OCI-LY1 (cell line): ENCODE measurements at regions not wholly inside any gene's neighbourhood (a gene's known extent, or its start where the extent isn't known, plus 50 kb on each side); places are given as distances from the start of the nearest gene placed in this dataset.
"Not testable (repeated sequence)": the region's sequence is repeated elsewhere in the genome, so short reads cannot be mapped to it uniquely, and the experiment has no call there.

Source experiments
- EZH2 ChIP-seq: fragments of 200-600 bp; sonication (generic), shearing (Covaris generic); IDR thresholded peaks from 2 replicates; pipeline ENCODE4 v1.8.0; 2017; ENCODE audit warnings: borderline replicate concordance, mixed run types, mild to moderate bottlenecking, antibody characterized with exemption, low read length, moderate library complexity, mixed read lengths
- TF ChIP-seq, protein P1 (sequence below): fragments of 200-600 bp; sonication (generic), shearing (Covaris generic); IDR thresholded peaks from 2 replicates; pipeline ENCODE4 v1.5.1; 2017; ENCODE audit warnings: mild to moderate bottlenecking, antibody characterized with exemption, low read length, moderate library complexity, mixed read lengths

DNA sequence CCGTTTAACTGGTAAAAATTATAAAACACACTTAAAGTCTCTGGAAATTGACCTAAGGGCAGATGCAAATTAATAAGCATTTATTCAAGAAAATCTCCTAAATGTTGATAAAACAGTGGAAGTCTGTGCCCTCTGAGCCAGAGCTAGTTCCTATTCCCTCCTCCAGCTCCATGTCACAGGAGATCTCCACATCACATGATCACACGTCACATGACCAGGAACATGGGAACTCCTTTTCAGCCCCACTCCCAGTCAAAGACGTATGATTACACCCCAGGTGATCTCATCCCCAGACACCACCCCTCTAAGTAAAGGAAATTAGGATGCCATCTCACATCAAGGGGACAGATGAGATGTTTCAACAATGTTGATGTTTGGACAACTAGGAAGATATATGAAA is 237.7 kb upstream of the FRG1 start:
- not testable (repeated sequence) for TF ChIP-seq EZH2
- TF ChIP-seq, protein P1, sequence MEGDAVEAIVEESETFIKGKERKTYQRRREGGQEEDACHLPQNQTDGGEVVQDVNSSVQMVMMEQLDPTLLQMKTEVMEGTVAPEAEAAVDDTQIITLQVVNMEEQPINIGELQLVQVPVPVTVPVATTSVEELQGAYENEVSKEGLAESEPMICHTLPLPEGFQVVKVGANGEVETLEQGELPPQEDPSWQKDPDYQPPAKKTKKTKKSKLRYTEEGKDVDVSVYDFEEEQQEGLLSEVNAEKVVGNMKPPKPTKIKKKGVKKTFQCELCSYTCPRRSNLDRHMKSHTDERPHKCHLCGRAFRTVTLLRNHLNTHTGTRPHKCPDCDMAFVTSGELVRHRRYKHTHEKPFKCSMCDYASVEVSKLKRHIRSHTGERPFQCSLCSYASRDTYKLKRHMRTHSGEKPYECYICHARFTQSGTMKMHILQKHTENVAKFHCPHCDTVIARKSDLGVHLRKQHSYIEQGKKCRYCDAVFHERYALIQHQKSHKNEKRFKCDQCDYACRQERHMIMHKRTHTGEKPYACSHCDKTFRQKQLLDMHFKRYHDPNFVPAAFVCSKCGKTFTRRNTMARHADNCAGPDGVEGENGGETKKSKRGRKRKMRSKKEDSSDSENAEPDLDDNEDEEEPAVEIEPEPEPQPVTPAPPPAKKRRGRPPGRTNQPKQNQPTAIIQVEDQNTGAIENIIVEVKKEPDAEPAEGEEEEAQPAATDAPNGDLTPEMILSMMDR = not testable (repeated sequence)
